H1 (cell line): ENCODE measurements at regions not wholly inside any gene's neighbourhood (a gene's known extent, or its start where the extent isn't known, plus 50 kb on each side); places are given as distances from the start of the nearest gene placed in this dataset.

Source experiments
- CBX8 ChIP-seq: fragments of 300-800, 300-1000 bp; sonication (generic); IDR thresholded peaks from 2 replicates; pipeline ENCODE4 v1.7.1; 2016; ENCODE audit warnings: low read depth, low read length, borderline replicate concordance
- KDM5A ChIP-seq: fragments of 200-600 bp; IDR thresholded peaks from 2 replicates; pipeline ENCODE4 v1.7.1; 2012; ENCODE audit warnings: mild to moderate bottlenecking, low read length, inconsistent platforms, mixed read lengths
- RBBP5 ChIP-seq: IDR thresholded peaks from 2 replicates; pipeline ENCODE4 v1.7.1; 2012; ENCODE audit warnings: low read depth, mild to moderate bottlenecking, inconsistent platforms, low read length, moderate library complexity, borderline replicate concordance
- SRF ChIP-seq: IDR thresholded peaks from 2 replicates; pipeline ENCODE4 v1.6.1; 2011; ENCODE audit warnings: mild to moderate bottlenecking, low read depth, low read length, moderate library complexity
- TF ChIP-seq, protein P1 (sequence below): fragments of 300-600 bp; sonication (generic); IDR thresholded peaks from 2 replicates; pipeline ENCODE4 v1.7.1; 2012; ENCODE audit warnings: low read length, moderate library complexity, mild to moderate bottlenecking, inconsistent platforms; ENCODE audit not compliant: insufficient replicate concordance

DNA sequence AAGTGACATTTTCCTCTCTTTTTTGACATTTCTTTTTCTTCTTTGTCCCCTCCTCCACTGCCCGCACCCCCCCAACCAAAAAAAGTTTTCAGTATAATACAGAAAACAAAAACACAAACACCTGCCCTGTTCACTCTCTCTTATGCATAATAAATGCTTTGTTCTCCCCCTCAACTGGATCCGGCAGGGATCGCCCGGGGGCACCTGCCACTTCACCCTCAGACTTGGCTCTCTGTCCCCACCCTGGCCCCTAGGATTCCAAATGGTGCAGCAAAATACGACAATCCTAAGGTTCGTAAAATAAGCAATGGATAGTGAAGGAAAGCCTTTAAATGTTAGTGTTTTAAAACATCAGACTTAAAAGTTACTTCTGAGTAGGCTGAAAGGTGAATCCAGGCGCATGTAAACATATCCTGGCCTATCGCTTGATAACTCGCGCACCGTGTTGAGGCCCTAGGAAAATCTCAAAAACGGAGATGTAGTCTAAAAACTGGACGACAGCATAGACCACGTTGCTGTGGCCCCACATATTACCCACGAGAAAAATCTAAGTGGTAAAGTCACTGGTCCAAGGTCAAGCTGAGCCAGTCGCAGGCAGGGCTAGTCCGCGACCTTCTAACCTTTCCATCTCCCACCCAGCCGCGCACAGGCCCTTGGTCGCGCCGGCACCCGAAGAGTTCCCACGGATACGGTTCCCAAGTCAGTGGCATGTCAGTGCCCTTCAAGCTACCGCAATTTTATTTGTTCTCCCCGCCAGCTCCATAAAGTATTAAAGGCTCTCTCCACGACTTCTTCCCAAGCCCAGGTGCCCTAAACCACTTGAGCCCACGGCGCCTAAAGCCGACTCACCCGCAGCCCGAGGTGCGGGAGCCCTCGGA, 130.8 kb downstream of the OGFRL1 start (continued):
- TF ChIP-seq, protein P1, sequence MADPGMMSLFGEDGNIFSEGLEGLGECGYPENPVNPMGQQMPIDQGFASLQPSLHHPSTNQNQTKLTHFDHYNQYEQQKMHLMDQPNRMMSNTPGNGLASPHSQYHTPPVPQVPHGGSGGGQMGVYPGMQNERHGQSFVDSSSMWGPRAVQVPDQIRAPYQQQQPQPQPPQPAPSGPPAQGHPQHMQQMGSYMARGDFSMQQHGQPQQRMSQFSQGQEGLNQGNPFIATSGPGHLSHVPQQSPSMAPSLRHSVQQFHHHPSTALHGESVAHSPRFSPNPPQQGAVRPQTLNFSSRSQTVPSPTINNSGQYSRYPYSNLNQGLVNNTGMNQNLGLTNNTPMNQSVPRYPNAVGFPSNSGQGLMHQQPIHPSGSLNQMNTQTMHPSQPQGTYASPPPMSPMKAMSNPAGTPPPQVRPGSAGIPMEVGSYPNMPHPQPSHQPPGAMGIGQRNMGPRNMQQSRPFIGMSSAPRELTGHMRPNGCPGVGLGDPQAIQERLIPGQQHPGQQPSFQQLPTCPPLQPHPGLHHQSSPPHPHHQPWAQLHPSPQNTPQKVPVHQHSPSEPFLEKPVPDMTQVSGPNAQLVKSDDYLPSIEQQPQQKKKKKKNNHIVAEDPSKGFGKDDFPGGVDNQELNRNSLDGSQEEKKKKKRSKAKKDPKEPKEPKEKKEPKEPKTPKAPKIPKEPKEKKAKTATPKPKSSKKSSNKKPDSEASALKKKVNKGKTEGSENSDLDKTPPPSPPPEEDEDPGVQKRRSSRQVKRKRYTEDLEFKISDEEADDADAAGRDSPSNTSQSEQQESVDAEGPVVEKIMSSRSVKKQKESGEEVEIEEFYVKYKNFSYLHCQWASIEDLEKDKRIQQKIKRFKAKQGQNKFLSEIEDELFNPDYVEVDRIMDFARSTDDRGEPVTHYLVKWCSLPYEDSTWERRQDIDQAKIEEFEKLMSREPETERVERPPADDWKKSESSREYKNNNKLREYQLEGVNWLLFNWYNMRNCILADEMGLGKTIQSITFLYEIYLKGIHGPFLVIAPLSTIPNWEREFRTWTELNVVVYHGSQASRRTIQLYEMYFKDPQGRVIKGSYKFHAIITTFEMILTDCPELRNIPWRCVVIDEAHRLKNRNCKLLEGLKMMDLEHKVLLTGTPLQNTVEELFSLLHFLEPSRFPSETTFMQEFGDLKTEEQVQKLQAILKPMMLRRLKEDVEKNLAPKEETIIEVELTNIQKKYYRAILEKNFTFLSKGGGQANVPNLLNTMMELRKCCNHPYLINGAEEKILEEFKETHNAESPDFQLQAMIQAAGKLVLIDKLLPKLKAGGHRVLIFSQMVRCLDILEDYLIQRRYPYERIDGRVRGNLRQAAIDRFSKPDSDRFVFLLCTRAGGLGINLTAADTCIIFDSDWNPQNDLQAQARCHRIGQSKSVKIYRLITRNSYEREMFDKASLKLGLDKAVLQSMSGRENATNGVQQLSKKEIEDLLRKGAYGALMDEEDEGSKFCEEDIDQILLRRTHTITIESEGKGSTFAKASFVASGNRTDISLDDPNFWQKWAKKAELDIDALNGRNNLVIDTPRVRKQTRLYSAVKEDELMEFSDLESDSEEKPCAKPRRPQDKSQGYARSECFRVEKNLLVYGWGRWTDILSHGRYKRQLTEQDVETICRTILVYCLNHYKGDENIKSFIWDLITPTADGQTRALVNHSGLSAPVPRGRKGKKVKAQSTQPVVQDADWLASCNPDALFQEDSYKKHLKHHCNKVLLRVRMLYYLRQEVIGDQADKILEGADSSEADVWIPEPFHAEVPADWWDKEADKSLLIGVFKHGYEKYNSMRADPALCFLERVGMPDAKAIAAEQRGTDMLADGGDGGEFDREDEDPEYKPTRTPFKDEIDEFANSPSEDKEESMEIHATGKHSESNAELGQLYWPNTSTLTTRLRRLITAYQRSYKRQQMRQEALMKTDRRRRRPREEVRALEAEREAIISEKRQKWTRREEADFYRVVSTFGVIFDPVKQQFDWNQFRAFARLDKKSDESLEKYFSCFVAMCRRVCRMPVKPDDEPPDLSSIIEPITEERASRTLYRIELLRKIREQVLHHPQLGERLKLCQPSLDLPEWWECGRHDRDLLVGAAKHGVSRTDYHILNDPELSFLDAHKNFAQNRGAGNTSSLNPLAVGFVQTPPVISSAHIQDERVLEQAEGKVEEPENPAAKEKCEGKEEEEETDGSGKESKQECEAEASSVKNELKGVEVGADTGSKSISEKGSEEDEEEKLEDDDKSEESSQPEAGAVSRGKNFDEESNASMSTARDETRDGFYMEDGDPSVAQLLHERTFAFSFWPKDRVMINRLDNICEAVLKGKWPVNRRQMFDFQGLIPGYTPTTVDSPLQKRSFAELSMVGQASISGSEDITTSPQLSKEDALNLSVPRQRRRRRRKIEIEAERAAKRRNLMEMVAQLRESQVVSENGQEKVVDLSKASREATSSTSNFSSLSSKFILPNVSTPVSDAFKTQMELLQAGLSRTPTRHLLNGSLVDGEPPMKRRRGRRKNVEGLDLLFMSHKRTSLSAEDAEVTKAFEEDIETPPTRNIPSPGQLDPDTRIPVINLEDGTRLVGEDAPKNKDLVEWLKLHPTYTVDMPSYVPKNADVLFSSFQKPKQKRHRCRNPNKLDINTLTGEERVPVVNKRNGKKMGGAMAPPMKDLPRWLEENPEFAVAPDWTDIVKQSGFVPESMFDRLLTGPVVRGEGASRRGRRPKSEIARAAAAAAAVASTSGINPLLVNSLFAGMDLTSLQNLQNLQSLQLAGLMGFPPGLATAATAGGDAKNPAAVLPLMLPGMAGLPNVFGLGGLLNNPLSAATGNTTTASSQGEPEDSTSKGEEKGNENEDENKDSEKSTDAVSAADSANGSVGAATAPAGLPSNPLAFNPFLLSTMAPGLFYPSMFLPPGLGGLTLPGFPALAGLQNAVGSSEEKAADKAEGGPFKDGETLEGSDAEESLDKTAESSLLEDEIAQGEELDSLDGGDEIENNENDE: no peak
- TF ChIP-seq KDM5A: no peak
- no peak for TF ChIP-seq SRF
- no peak for TF ChIP-seq CBX8
- no peak for TF ChIP-seq RBBP5
